ENCODE measurements at regions not wholly inside any gene's neighbourhood (a gene's known extent, or its start where the extent isn't known, plus 50 kb on each side); places are given as distances from the start of the nearest gene placed in this dataset.

DNA sequence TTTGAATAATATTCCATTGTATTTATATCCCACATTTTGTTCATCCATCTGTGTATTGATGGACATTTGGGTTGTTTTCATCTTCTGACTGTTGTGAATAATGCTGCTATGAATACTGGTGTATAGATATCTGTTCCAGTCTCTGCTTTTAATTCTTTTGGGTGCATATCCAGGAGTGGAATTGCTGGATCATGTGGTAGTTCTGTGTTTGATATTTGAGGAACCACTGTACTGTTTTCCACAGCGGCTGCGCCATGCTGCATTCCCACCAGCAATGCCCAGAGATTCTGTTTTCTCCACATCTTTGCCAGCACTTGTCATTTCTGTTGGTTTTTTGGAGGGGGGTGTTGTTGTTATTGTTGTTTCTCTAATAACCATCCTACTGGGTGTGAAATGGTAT is 131.6 kb upstream of the KIF26B start:
- TF ChIP-seq, protein P1, sequence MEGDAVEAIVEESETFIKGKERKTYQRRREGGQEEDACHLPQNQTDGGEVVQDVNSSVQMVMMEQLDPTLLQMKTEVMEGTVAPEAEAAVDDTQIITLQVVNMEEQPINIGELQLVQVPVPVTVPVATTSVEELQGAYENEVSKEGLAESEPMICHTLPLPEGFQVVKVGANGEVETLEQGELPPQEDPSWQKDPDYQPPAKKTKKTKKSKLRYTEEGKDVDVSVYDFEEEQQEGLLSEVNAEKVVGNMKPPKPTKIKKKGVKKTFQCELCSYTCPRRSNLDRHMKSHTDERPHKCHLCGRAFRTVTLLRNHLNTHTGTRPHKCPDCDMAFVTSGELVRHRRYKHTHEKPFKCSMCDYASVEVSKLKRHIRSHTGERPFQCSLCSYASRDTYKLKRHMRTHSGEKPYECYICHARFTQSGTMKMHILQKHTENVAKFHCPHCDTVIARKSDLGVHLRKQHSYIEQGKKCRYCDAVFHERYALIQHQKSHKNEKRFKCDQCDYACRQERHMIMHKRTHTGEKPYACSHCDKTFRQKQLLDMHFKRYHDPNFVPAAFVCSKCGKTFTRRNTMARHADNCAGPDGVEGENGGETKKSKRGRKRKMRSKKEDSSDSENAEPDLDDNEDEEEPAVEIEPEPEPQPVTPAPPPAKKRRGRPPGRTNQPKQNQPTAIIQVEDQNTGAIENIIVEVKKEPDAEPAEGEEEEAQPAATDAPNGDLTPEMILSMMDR (IDR thresholded peaks at IDR 0.05; ENCODE audit: extremely low read depth, insufficient read depth, missing control alignments) = no peak
- DNase-seq (ENCODE audit: low spot score) = no peak
- in situ Hi-C loops (cut with MboI; ENCODE audit: low pct_unique_long_range_greater_than_20kb, low sequenced_read_pairs, unreplicated experiment) = no loop called here

DNA sequence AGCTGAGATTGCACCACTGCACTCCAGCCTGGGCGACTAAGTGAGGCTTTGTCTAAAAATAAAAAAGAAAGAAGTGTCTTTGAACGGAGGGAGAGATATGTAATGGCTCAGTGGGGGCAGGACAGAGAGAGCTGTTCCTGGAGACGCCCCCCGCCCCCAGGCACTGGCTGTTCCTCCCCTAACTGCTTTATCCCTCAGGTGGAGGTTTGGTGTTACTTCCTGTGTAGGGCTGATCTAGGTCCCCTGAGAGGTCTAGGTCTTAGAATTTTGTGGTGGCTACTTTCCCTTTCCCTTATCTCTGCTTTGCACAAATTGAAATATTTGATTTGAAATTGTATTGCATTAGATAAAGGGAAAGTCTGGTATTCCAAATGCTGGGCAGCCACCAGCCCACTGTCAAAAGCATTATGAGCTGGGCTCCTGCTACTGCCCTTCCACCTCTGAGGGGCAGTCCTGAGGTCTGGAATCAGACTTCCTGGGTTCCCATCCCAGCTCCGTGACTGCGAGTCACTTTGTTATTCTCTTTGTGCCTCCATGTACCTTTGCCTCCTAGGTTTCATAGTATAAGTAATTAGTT is 134.8 kb upstream of the KIF26B start:
- in situ Hi-C loops (cut with MboI; ENCODE audit: low pct_unique_long_range_greater_than_20kb, low sequenced_read_pairs, unreplicated experiment) = no loop called here
- TF ChIP-seq, protein P1 (IDR thresholded peaks at IDR 0.05; ENCODE audit: extremely low read depth, insufficient read depth, missing control alignments) = no peak
- no peak for DNase-seq (ENCODE audit: low spot score)

DNA sequence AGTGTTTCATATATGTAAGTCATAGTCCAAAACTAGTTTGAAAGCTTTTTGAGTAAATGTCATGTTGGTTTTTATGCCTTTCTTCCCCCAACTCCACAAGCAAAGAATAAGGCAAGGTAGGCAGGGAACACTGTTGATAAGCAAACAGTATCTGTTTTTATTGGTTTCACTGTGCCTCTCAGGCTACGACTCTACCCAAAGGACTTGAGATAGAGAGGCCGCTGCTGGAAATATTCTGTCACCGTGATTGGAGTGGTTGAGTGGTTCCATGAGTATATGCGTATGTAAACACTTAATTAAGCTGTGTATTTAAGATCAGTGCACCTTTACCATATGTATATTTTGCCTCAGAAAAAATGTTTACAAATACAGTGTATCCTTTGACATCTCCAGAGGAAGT is 138.1 kb upstream of the KIF26B start:
- in situ Hi-C loops (cut with MboI; ENCODE audit: low pct_unique_long_range_greater_than_20kb, low sequenced_read_pairs, unreplicated experiment) = no loop called here
- TF ChIP-seq, protein P1 (IDR thresholded peaks at IDR 0.05; ENCODE audit: extremely low read depth, insufficient read depth, missing control alignments) = no peak
- no peak for DNase-seq (ENCODE audit: low spot score)

DNA sequence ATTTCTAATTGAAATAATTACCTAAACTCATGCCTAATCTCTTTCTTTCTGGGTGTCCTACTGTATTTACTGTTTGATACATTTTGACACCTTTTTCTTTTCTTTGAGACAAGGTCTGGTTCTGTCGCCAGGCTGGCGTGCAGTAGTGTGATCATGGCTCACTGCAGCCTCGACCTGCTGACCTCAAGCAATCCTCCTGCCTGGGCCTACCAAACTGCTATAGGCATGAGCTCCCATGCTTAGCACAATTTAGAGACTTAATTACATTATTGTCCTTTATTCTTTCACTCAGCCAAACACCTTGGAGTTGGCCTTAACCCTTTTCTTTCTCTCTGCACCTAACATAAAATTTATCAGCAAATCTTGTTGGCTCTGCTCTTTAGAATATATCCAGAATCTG is 139.8 kb upstream of the KIF26B start:
- in situ Hi-C loops (cut with MboI; ENCODE audit: low pct_unique_long_range_greater_than_20kb, low sequenced_read_pairs, unreplicated experiment) = no loop called here
- no peak for DNase-seq (ENCODE audit: low spot score)

DNA sequence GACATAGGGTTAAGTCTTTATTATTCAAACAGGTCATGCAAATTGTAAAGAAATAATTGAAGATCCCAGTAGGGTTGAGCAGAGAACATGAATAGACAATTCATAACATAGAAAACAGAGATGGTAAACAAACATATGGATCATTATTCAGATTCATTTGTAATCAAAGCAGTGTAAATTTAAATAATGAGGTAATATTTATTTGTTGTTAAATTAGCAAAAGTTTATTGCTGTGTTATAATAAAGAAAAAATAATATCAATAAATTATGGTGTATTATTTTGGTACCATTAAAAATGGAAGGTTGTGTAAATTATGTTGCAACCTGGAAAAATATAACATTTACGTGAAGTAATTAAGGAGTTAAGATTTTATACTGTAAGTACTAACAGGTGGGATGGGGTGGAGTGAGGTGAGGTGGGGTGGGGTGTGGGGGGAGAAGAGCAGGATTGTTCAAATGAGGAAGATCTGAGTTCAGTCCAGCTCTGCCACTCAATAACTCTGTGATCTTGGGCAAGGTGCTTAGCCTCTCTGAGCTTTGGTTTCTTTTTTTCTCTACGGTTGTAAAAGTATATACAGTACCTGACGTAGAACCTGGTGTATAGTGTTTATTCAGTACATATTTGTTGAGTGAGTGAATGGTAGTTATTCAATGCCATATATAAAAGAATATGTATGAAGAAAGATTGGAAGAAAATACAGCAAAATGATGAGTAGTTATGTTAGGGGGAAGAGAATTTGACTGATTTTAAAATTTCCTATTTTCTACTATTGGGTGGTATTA is 140.3 kb upstream of the KIF26B start:
- in situ Hi-C loops (cut with MboI; ENCODE audit: low pct_unique_long_range_greater_than_20kb, low sequenced_read_pairs, unreplicated experiment) = no loop called here
- DNase-seq (ENCODE audit: low spot score) = no peak
- TF ChIP-seq, protein P1 (IDR thresholded peaks at IDR 0.05; ENCODE audit: extremely low read depth, insufficient read depth, missing control alignments) = no peak

More for the DNA sequence above, 139.8 kb upstream of the KIF26B start:
- TF ChIP-seq, protein P1 (IDR thresholded peaks at IDR 0.05; ENCODE audit: extremely low read depth, insufficient read depth, missing control alignments) = no peak

DNA sequence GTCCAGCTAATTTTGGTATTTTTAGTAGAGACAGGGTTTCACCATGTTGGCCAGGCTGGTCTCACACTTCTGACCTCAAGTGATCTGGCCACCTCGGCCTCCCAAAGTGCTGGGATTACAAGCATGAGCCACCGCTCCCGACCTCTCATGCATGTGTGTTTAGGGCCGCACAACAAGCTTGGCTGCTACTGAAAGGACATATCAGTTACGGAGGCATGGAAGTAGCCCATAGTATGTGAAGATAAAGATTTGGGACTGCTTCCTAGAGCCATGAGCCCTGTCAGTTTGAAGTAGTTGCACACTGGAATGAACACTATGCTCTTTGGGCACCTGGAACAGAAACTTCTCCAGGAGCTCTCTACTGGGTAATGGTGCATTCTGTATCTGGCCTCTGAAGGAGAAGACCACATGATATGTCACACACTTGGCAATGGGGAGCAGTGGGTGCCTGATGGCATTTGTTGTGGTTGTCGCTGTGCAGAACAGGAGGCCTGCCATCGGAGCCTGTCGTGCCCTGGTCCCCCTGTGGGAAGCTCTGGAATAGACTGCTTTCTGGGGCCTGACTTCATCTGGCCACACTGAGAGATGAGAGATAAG is 144.7 kb upstream of the KIF26B start:
- TF ChIP-seq, protein P1 (IDR thresholded peaks at IDR 0.05; ENCODE audit: extremely low read depth, insufficient read depth, missing control alignments) = no peak
- in situ Hi-C loops (cut with MboI; ENCODE audit: low pct_unique_long_range_greater_than_20kb, low sequenced_read_pairs, unreplicated experiment) = no loop called here
- no peak for DNase-seq (ENCODE audit: low spot score)

Measured in GM13977 (cell line).